K562 (cell line): ENCODE measurements at regions not wholly inside any gene's neighbourhood (a gene's known extent, or its start where the extent isn't known, plus 50 kb on each side); places are given as distances from the start of the nearest gene placed in this dataset.

ENCODE experiments used
- LCOR ChIP-seq: sonication (generic); formaldehyde crosslinking; IDR thresholded peaks from 2 replicates; pipeline ENCODE4 v1.8.0; 2022; ENCODE audit warnings: mild to moderate bottlenecking, missing genetic modification reagents
- MTA1 ChIP-seq: fragments of 450-650 bp; IDR thresholded peaks from 2 replicates; pipeline ENCODE4 v1.6.1; 2017; ENCODE audit warnings: borderline replicate concordance
- MXI1 ChIP-seq: IDR thresholded peaks from 2 replicates; pipeline ENCODE4 v1.6.1; 2011; ENCODE audit warnings: low read depth, mild to moderate bottlenecking, improper control_type of control experiment, low read length
- OTX1 ChIP-seq: fragments of 450-650 bp; formaldehyde crosslinking; IDR thresholded peaks from 2 replicates; pipeline ENCODE4 v1.4.0; 2022; ENCODE audit warnings: mild to moderate bottlenecking
- POLR2AphosphoS5 ChIP-seq: IDR thresholded peaks from 2 replicates; pipeline ENCODE4 v1.6.1; 2011; ENCODE audit warnings: mild to moderate bottlenecking, low read depth, low read length, moderate library complexity; ENCODE audit not compliant: control insufficient read depth, insufficient read depth
- TCF7L2 ChIP-seq: fragments of 150-350 bp; IDR thresholded peaks from 2 replicates; pipeline ENCODE4 v1.6.1; 2016; ENCODE audit warnings: low read depth, mild to moderate bottlenecking, low read length, moderate library complexity
- ZBTB8A ChIP-seq: fragments of 450-650 bp; IDR thresholded peaks from 2 replicates; pipeline ENCODE4 v1.6.1; 2018; ENCODE audit warnings: mild to moderate bottlenecking, moderate library complexity; ENCODE audit not compliant: partially characterized antibody
- TF ChIP-seq, protein P1 (sequence below): sonication (generic); formaldehyde crosslinking; IDR thresholded peaks from 2 replicates; pipeline ENCODE4 v1.5.0; 2020; ENCODE audit warnings: missing genetic modification reagents

DNA sequence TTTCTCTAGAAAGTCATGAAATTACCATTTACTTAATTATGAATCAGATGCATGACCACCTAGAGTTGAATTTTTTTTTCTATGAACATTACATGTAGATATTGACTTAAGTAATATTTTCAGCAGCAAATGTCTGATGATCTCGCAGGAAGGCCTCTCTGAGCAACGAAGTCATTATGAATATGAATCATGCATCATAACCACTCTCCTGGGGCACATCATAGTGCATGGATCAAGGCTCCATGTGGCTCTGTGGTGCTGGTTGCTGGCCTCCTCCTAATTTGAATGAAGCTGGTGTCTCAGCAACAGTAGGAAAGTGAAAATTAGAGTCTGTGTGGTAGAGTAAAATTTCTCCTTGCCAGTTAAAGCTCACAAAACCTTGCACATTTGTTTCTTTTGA lies 121.4 kb upstream of the INHBA start:
- no peak for TF ChIP-seq MTA1
- TF ChIP-seq ZBTB8A = no peak
- TF ChIP-seq OTX1 (CRISPR knock-in tag) = no peak
- no peak for TF ChIP-seq TCF7L2
- no peak for TF ChIP-seq MXI1
- TF ChIP-seq, protein P1, sequence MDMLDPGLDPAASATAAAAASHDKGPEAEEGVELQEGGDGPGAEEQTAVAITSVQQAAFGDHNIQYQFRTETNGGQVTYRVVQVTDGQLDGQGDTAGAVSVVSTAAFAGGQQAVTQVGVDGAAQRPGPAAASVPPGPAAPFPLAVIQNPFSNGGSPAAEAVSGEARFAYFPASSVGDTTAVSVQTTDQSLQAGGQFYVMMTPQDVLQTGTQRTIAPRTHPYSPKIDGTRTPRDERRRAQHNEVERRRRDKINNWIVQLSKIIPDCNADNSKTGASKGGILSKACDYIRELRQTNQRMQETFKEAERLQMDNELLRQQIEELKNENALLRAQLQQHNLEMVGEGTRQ (CRISPR knock-in tag) = no peak
- no peak for TF ChIP-seq POLR2AphosphoS5
- TF ChIP-seq LCOR = no peak
